MM.1S (cell line): ENCODE measurements at regions not wholly inside any gene's neighbourhood (a gene's known extent, or its start where the extent isn't known, plus 50 kb on each side); places are given as distances from the start of the nearest gene placed in this dataset.

Source experiments
- CTCF ChIP-seq: fragments of 300-600 bp; sonication (generic); IDR thresholded peaks from 2 replicates; pipeline ENCODE4 v1.5.1; 2016; ENCODE audit warnings: antibody characterized with exemption, low read length, mixed read lengths
- EZH2 ChIP-seq: fragments of 300-600 bp; sonication (generic); optimal IDR thresholded peaks from 2 replicates; pipeline ENCODE3; 2017; ENCODE audit warnings: low read depth, mild to moderate bottlenecking, antibody characterized with exemption, low read length, mixed read lengths

DNA sequence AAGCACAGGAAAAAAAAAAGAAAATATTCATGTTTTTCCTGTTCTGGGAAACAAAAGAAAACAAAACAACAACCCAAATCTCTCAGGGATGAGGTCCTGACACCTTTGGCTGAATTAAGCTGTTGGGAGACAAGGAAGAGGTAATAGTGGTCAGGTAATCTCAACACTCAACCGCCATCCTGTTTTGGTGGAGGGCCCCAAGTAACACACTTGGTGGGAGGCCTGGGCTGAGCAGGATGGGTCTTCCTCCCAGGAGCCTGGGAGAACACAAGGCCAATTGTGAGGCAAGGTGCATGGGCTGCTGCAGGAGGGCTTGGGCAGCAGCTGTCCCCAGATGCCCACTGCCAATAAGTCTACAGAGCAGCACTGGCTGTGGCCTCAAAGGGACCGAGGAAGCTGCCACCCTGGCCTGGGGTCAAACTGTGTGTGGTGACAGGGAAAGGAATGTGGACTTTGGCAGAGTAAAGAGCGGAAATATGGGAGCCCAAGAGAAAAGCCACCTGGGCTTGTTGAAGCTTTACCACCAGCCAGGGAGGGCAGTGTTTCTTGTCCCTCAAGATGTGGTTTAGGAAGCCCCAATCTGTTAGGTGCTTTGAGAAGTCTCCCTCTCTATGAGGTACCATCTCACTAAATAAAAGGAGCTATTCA lies 93.5 kb upstream of the SLC25A13 start:
- TF ChIP-seq CTCF = no peak
- no peak for TF ChIP-seq EZH2
